Endothelial cell of umbilical vein (primary cell): ENCODE measurements at regions not wholly inside any gene's neighbourhood (a gene's known extent, or its start where the extent isn't known, plus 50 kb on each side); places are given as distances from the start of the nearest gene placed in this dataset.
A peak's percentile ranks its signal among the peaks of the same experiment; 100 is the strongest.

Source experiments
- BruUV-seq: library from RNA; stranded (reverse); fragments of 400-500 nt; replicated peaks from 2 replicates; lab custom pipeline; 2021; lab: Mats Ljungman, UMichigan
- CTCF ChIA-PET: fragments of 300-600, 350-600 bp; sonication (Branson Sonifier 250); formaldehyde crosslinking; loops from one replicate; lab custom pipeline; 2021; ENCODE audit warnings: antibody characterized with exemption, inconsistent platforms; lab: Charles Lee
- POLR2A ChIA-PET: fragments of 300-600, 350-600 bp; sonication (Branson Sonifier 250); formaldehyde crosslinking; loops from one replicate; lab custom pipeline; 2021; ENCODE audit warnings: antibody characterized with exemption, inconsistent platforms; lab: Charles Lee
- DNase-seq: peaks from one replicate; pipeline ENCODE4 v3.0.0-alpha.2; 2011; ENCODE audit warnings: low read depth, low spot score
- FAIRE-seq: peaks from 2 replicates; lab custom pipeline; 2011; peaks lifted over from hg19 to GRCh38; lab: Jason Lieb, UNC
- H2AFZ ChIP-seq: 2 replicates; pipeline ENCODE4 v1.6.0; 2012; ENCODE audit warnings: low read depth, low read length, control low read depth, inconsistent platforms
- H3K27ac ChIP-seq: 2 replicates; pipeline ENCODE4 v1.5.1; 2011; ENCODE audit warnings: low read depth, mild to moderate bottlenecking, control low read depth, low read length, moderate library complexity; ENCODE audit not compliant: insufficient read depth
- H3K27me3 ChIP-seq, 2 experiments: 2 replicates each; pipeline versions ENCODE4 v1.6.0 to v1.6.1; 2011; ENCODE audit warnings: low read length in 2 of 2, mixed read lengths in 1 of 2; ENCODE audit not compliant: control insufficient read depth in 2 of 2, insufficient read depth in 2 of 2
- H3K36me3 ChIP-seq, 2 experiments: 2 replicates in 1 of 2; 3 replicates in 1 of 2; pipeline ENCODE4 v1.5.1; 2011; ENCODE audit warnings: low read length in 2 of 2, mild to moderate bottlenecking in 1 of 2, moderate library complexity in 1 of 2; ENCODE audit not compliant: control insufficient read depth in 2 of 2, insufficient read depth in 2 of 2; ENCODE audit errors: extremely low read depth in 1 of 2
- H3K4me1 ChIP-seq: 3 replicates; pipeline ENCODE4 v1.5.1; 2011; ENCODE audit warnings: mild to moderate bottlenecking, low read length; ENCODE audit not compliant: control insufficient read depth, insufficient read depth; ENCODE audit errors: extremely low read depth
- H3K4me2 ChIP-seq: 2 replicates; pipeline ENCODE4 v1.6.1; 2011; ENCODE audit warnings: low read length, control low read depth, mixed read lengths; ENCODE audit not compliant: insufficient read depth
- H3K4me3 ChIP-seq, 3 experiments: fragments of 200-600 bp in 1 of 3; sonication (generic), shearing (Covaris generic) in 1 of 3; replicated peaks in 1 of 3; 2 replicates each; pipeline ENCODE4 v1.5.1; 2011 to 2016; ENCODE audit warnings: control low read depth in 3 of 3, low read length in 3 of 3, mild to moderate bottlenecking in 2 of 3, inconsistent platforms in 1 of 3, low read depth in 1 of 3, moderate library complexity in 1 of 3; ENCODE audit not compliant: insufficient read depth in 1 of 3
- H3K79me2 ChIP-seq: 2 replicates; pipeline ENCODE4 v1.6.0; 2012; ENCODE audit warnings: low read length, inconsistent platforms; ENCODE audit not compliant: control insufficient read depth, insufficient read depth
- H3K9ac ChIP-seq: replicated peaks from 2 replicates; pipeline ENCODE3; 2011; ENCODE audit warnings: low read length, control low read depth; ENCODE audit not compliant: insufficient read depth; ENCODE audit errors: extremely low read depth
- H3K9me1 ChIP-seq: replicated peaks from 3 replicates; pipeline ENCODE4 v1.6.0; 2011; ENCODE audit warnings: mild to moderate bottlenecking, low read length; ENCODE audit not compliant: control insufficient read depth, insufficient read depth; ENCODE audit errors: extremely low read depth
- H3K9me3 ChIP-seq: replicated peaks from 2 replicates; pipeline ENCODE4 v1.5.1; 2012; ENCODE audit warnings: low read length, inconsistent platforms; ENCODE audit not compliant: control insufficient read depth, insufficient read depth
- H4K20me1 ChIP-seq: replicated peaks from 2 replicates; pipeline ENCODE3; 2011; ENCODE audit warnings: mild to moderate bottlenecking, low read length; ENCODE audit not compliant: control insufficient read depth, insufficient read depth; ENCODE audit errors: extremely low read depth
- CTCF ChIP-seq, 2 donors: IDR thresholded peaks; 1 replicate in 1 of 2; 2 replicates in 1 of 2; pipeline ENCODE4 v1.5.1; 2011; ENCODE audit warnings: low read length in 2 of 2, mild to moderate bottlenecking in 2 of 2, moderate library complexity in 2 of 2, control low read depth in 1 of 2, inconsistent platforms in 1 of 2, low read depth in 1 of 2; ENCODE audit not compliant: insufficient read depth in 1 of 2; ENCODE audit errors: extremely low read depth in 1 of 2
- EZH2 ChIP-seq: IDR thresholded peaks from 2 replicates; pipeline ENCODE4 v1.6.1; 2012; ENCODE audit warnings: borderline replicate concordance, low read depth, mild to moderate bottlenecking, moderate library complexity, low read length, inconsistent platforms; ENCODE audit not compliant: severe bottlenecking
- FOS ChIP-seq: IDR thresholded peaks from 2 replicates; pipeline ENCODE4 v1.6.1; 2011; ENCODE audit warnings: mild to moderate bottlenecking, low read length, moderate library complexity, borderline replicate concordance; ENCODE audit not compliant: insufficient read depth
- GATA2 ChIP-seq: IDR thresholded peaks from 2 replicates; pipeline ENCODE4 v1.7.0; 2011; ENCODE audit warnings: low read depth, mild to moderate bottlenecking, moderate library complexity, mixed read lengths, low read length; ENCODE audit not compliant: insufficient read length, insufficient read depth
- JUN ChIP-seq: IDR thresholded peaks from 2 replicates; pipeline ENCODE4 v1.6.1; 2011; ENCODE audit warnings: borderline replicate concordance, low read depth; ENCODE audit not compliant: insufficient read length, insufficient read depth
- MAX ChIP-seq: IDR thresholded peaks from 2 replicates; pipeline ENCODE4 v1.6.1; 2011; ENCODE audit not compliant: insufficient read depth, insufficient read length
- MYC ChIP-seq: IDR thresholded peaks from one replicate; pipeline ENCODE4 v1.6.1; 2011; ENCODE audit warnings: mild to moderate bottlenecking, low read depth, low read length
- POLR2A ChIP-seq: IDR thresholded peaks from 2 replicates; pipeline ENCODE4 v1.6.1; 2012; ENCODE audit warnings: low read depth, mild to moderate bottlenecking, control low read depth, low read length
- POLR2AphosphoS5 ChIP-seq: IDR thresholded peaks from 2 replicates; pipeline ENCODE4 v1.6.1; 2012; ENCODE audit warnings: low read depth, mild to moderate bottlenecking, control low read depth, low read length, moderate library complexity; ENCODE audit not compliant: insufficient read depth
- dilution Hi-C: fragments of 300-500 bp; cut with MboI; formaldehyde crosslinking; loops from one replicate; pipeline ENCODE4 v1.15.0; 2019; ENCODE audit warnings: low sequenced_read_pairs; ENCODE audit not compliant: extremely low pct_ligation_motif_present
- intact Hi-C: fragments of 100-400 bp; cut with micrococcal nuclease; formaldehyde crosslinking; loops from one replicate; pipeline ENCODE4 v1.10.0; 2022

- Histone ChIP-seq H3K9ac (no peak overlapping the region), H3K27me3 (no peaks in the 10 kb centered on the region), H3K4me2 (no peak overlapping the region), H3K9me1 (no peaks in the 10 kb centered on the region), H2AFZ (peak overlapping the region; percentile 36), H3K79me2 (no peaks in the 10 kb centered on the region), H3K9me3 (no peaks in the 10 kb centered on the region), H3K36me3 (no peaks in the 10 kb centered on the region), H3K4me3 (no peak overlapping the region), H3K4me1 (peaks cover 23% of the 10 kb centered on the region), H4K20me1 (no peaks in the 10 kb centered on the region), H3K27ac (no peak overlapping the region)
- DNase-seq = no peak
- TF ChIP-seq POLR2A (no peak), MYC (no peak), CTCF (IDR thresholded peaks at IDR 0.05; ENCODE audit: extremely low read depth in 1 of 2, insufficient read depth in 1 of 2, low read depth in 1 of 2, low read length in 2 of 2) (no peak), JUN (no peak), GATA2 (no peak), MAX (no peak), EZH2 (no peak), FOS (no peak), POLR2AphosphoS5 (no peak)
- intact Hi-C loops = loop anchor here (1.0 to 10.0 kb wide), 8 partner anchors 34 to 474 kb away; no protein-coding TSS in a partner anchor
- dilution Hi-C loops = no loop called here
- ChIA-PET CTCF (interaction anchor here (0.7 to 5.8 kb wide), 51 partner anchors 9 to 475 kb away, joined by 3 to 61 read pairs (median 5); partner anchors contain the start of gene COL8A1), POLR2A (interaction anchor here (0.6 to 0.7 kb wide), 2 partner anchors 138 to 373 kb away, joined by 3 to 5 read pairs; no protein-coding TSS in a partner anchor)
- FAIRE-seq = no peak
- BruUV-seq = no TSS peak
These were observed 139.7 kb upstream of the COL8A1 start for GRCh38 chr3:99498550-99499234.
